MM.1S (cell line): ENCODE measurements at regions not wholly inside any gene's neighbourhood (a gene's known extent, or its start where the extent isn't known, plus 50 kb on each side); places are given as distances from the start of the nearest gene placed in this dataset.

Experiments used
- CTCF ChIP-seq: fragments of 300-600 bp; sonication (generic); IDR thresholded peaks from 2 replicates; pipeline ENCODE4 v1.5.1; 2016; ENCODE audit warnings: antibody characterized with exemption, low read length, mixed read lengths
- EZH2 ChIP-seq: fragments of 300-600 bp; sonication (generic); optimal IDR thresholded peaks from 2 replicates; pipeline ENCODE3; 2017; ENCODE audit warnings: low read depth, mild to moderate bottlenecking, antibody characterized with exemption, low read length, mixed read lengths
- EZH2phosphoT487 ChIP-seq: fragments of 300-600 bp; sonication (generic); IDR thresholded peaks from 2 replicates; pipeline ENCODE4 v1.6.1; 2018; ENCODE audit warnings: antibody characterized with exemption, low read length

- TF ChIP-seq CTCF (no peak), EZH2phosphoT487 (no peak), EZH2 (no peak)
These were observed 140.1 kb downstream of the C12orf75 start for GRCh38 chr12:105470601-105471000.
